Ovary (tissue), 7 donors: ENCODE measurements at regions not wholly inside any gene's neighbourhood (a gene's known extent, or its start where the extent isn't known, plus 50 kb on each side); places are given as distances from the start of the nearest gene placed in this dataset.

Source experiments
- DNase-seq, 5 donors: peaks; one replicate each; pipeline ENCODE4 v3.0.0-alpha.2; 2019 to 2020
- H3K27ac ChIP-seq, 2 donors: fragments of 200-600 bp; one replicate each; pipeline versions ENCODE4 v1.5.1 to v1.8.0; 2019 to 2022
- H3K27me3 ChIP-seq: fragments of 200-600 bp; one replicate; pipeline ENCODE4 v1.8.0; 2022
- H3K36me3 ChIP-seq: fragments of 200-600 bp; sonication (generic); one replicate; pipeline ENCODE4 v1.5.1; 2019
- H3K4me1 ChIP-seq: one replicate; pipeline ENCODE4 v1.8.1; 2013; ENCODE audit warnings: mild to moderate bottlenecking, moderate library complexity; ENCODE audit not compliant: insufficient read depth
- H3K4me3 ChIP-seq: fragments of 200-600 bp; sonication (generic); one replicate; pipeline ENCODE4 v1.5.1; 2017
- H3K9me3 ChIP-seq, 2 donors: fragments of 200-600 bp in 1 of 2; sonication (generic) in 1 of 2; one replicate each; pipeline versions ENCODE4 v1.5.1 to v1.8.1; 2013 to 2019; ENCODE audit warnings: mild to moderate bottlenecking in 1 of 2, moderate library complexity in 1 of 2
- EP300 ChIP-seq: sonication (generic); formaldehyde crosslinking; IDR thresholded peaks from one replicate; pipeline ENCODE4 v1.6.1; 2017; ENCODE audit warnings: antibody characterized with exemption
- POLR2A ChIP-seq: fragments of 450-650 bp; IDR thresholded peaks from one replicate; pipeline ENCODE4 v1.6.1; 2017; ENCODE audit warnings: antibody characterized with exemption, mild to moderate bottlenecking, moderate library complexity
- WGBS, 3 donors: extraction: QIAGEN DNeasy Blood & Tissue Kit in 1 of 3; methylation state at CpG; one replicate each; pipeline versions ENCODE4 v1.1.5 to v1.1.7; 2013 to 2017; 5-methylcytosine and 5-hydroxymethylcytosine counted together
- intact Hi-C, 4 donors: fragments of 100-400 bp; cut with DNase I; formaldehyde crosslinking; loops; one replicate each; pipeline versions ENCODE4 v1.11.0 to v1.15.1; 2022 to 2023
- TF ChIP-seq, protein P1 (sequence below), 3 donors: fragments of 450-650 bp in 2 of 3; fragments of 200-600 bp in 1 of 3; IDR thresholded peaks; one replicate each; pipeline versions ENCODE4 v1.5.1 to v1.8.0; 2016 to 2022; ENCODE audit warnings: antibody characterized with exemption in 3 of 3, mild to moderate bottlenecking in 1 of 3
- donor health status: DM: no; HTN: no; CAD: no; lungs with moderate emphysema.
- donor health status: DM: no; HTN: no; CAD: no.
- donor health status: Bipolar disorder and iron deficiency.
- donor health status: DM: no; HTN: no; CAD: no.
- donor health status: DM: yes; HTN: yes; CAD: no.

GRCh38 chr20:48076247-48076646, 291.0 kb upstream of the SULF2 start:
- TF ChIP-seq, protein P1, sequence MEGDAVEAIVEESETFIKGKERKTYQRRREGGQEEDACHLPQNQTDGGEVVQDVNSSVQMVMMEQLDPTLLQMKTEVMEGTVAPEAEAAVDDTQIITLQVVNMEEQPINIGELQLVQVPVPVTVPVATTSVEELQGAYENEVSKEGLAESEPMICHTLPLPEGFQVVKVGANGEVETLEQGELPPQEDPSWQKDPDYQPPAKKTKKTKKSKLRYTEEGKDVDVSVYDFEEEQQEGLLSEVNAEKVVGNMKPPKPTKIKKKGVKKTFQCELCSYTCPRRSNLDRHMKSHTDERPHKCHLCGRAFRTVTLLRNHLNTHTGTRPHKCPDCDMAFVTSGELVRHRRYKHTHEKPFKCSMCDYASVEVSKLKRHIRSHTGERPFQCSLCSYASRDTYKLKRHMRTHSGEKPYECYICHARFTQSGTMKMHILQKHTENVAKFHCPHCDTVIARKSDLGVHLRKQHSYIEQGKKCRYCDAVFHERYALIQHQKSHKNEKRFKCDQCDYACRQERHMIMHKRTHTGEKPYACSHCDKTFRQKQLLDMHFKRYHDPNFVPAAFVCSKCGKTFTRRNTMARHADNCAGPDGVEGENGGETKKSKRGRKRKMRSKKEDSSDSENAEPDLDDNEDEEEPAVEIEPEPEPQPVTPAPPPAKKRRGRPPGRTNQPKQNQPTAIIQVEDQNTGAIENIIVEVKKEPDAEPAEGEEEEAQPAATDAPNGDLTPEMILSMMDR (IDR thresholded peaks at IDR 0.05), result no peak
- no peak for TF ChIP-seq EP300
- TF ChIP-seq POLR2A, result no peak
- Histone ChIP-seq H3K36me3 (no peaks in the 10 kb centered on the region), H3K4me1 (peaks cover 3% of the 10 kb centered on the region), H3K9me3 (no peaks in the 10 kb centered on the region), H3K4me3 (no peak overlapping the region), H3K27me3 (no peaks in the 10 kb centered on the region), H3K27ac (no peak overlapping the region)
- no peak for DNase-seq
- intact Hi-C loops, result loop anchor here in 1 of 4 donors (10.0 kb wide), 1 partner anchor 61 kb away; no protein-coding TSS in a partner anchor
- WGBS, 3 donors, result 93 to 94% (median 94%) methylated on average over 11 of the region's 11 CpGs

GRCh38 chr20:48075591-48076174, 290.4 kb upstream of the SULF2 start:
- Histone ChIP-seq H3K4me1 (peaks cover 4% of the 10 kb centered on the region), H3K4me3 (no peak overlapping the region), H3K27ac (no peak overlapping the region), H3K9me3 (no peaks in the 10 kb centered on the region), H3K36me3 (no peaks in the 10 kb centered on the region), H3K27me3 (no peaks in the 10 kb centered on the region)
- WGBS, 3 donors, result 63 to 76% (median 70%) methylated on average over 7 of the region's 7 CpGs
- intact Hi-C loops, result loop anchor here in 1 of 4 donors (10.0 kb wide), 1 partner anchor 61 kb away; no protein-coding TSS in a partner anchor
- no peak for DNase-seq
- TF ChIP-seq POLR2A, result no peak
- TF ChIP-seq, protein P1 (IDR thresholded peaks at IDR 0.05), result no peak
- no peak for TF ChIP-seq EP300

GRCh38 chr20:48070991-48071652, 285.8 kb upstream of the SULF2 start:
- TF ChIP-seq POLR2A (no peak), EP300 (no peak)
- TF ChIP-seq, protein P1 (IDR thresholded peaks at IDR 0.05), result no peak
- Histone ChIP-seq H3K4me3 (no peak overlapping the region), H3K36me3 (no peaks in the 10 kb centered on the region), H3K9me3 (no peaks in the 10 kb centered on the region), H3K27ac (peak overlapping the region in 1 of 2 donors; percentile 13), H3K4me1 (peaks cover 9% of the 10 kb centered on the region), H3K27me3 (no peaks in the 10 kb centered on the region)
- peak; percentile 40 to 67 (median 64) for DNase-seq
- WGBS, 3 donors, result 16 to 25% (median 18%) methylated on average over 5 of the region's 5 CpGs
- intact Hi-C loops, result loop anchor here in 1 of 4 donors (10.0 kb wide), 1 partner anchor 56 kb away; no protein-coding TSS in a partner anchor

DNA sequence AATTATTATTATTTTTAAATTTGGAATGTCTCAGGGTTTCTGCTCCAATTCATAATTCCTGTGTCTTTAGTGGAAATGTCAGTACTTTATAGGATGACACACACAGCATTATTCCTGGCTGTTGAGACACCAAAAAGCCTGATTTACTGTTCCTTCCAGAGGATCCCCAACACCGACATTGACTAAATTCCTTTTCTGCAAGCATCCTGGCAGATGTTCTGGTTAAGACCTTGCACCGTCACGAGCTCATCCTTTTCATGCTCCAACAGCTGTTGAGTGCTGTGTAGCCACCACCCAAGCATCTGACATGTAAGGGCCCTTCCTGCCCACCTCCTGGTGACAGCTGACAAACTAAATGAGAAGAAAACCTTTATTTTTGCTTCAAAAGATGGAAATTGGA, 284.3 kb upstream of the SULF2 start:
- 29 to 36% (median 34%) methylated on average over 3 of the region's 3 CpGs for WGBS, 3 donors
- no peak overlapping the region for H3K27ac ChIP-seq
- H3K4me1 ChIP-seq, result peaks cover 8% of the 10 kb centered on the region
- intact Hi-C loops, result no loop called here
- H3K27me3 ChIP-seq, result no peaks in the 10 kb centered on the region
- TF ChIP-seq, protein P1 (IDR thresholded peaks at IDR 0.05), result no peak
- TF ChIP-seq POLR2A (no peak), EP300 (no peak)
- H3K9me3 ChIP-seq, result no peaks in the 10 kb centered on the region
- DNase-seq, result no peak
- H3K36me3 ChIP-seq, result no peaks in the 10 kb centered on the region
- H3K4me3 ChIP-seq, result no peak overlapping the region
